ENCODE measurements at regions not wholly inside any gene's neighbourhood (a gene's known extent, or its start where the extent isn't known, plus 50 kb on each side); places are given as distances from the start of the nearest gene placed in this dataset.

DNA sequence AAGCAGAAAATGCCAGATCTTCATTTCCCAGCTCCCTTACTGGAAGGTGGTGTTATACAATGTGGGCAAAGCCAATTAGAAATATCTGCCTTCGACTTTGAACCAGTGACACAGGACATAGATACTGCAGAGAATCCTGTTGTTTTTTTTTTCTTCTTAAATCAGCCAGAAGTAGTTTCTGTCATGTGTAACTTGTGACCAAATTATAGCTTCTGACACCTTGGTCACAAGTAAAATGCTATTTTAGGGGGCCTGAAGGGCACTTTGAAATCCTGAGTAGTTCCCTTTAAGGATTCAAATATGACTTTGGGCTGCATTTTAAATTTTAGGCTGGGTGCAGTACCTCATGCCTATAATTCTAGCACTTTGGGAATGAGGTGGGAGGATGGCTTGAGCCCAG, 89.0 kb upstream of the TLK1 start:
- TF ChIP-seq, protein P1, sequence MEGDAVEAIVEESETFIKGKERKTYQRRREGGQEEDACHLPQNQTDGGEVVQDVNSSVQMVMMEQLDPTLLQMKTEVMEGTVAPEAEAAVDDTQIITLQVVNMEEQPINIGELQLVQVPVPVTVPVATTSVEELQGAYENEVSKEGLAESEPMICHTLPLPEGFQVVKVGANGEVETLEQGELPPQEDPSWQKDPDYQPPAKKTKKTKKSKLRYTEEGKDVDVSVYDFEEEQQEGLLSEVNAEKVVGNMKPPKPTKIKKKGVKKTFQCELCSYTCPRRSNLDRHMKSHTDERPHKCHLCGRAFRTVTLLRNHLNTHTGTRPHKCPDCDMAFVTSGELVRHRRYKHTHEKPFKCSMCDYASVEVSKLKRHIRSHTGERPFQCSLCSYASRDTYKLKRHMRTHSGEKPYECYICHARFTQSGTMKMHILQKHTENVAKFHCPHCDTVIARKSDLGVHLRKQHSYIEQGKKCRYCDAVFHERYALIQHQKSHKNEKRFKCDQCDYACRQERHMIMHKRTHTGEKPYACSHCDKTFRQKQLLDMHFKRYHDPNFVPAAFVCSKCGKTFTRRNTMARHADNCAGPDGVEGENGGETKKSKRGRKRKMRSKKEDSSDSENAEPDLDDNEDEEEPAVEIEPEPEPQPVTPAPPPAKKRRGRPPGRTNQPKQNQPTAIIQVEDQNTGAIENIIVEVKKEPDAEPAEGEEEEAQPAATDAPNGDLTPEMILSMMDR (conservative IDR thresholded peaks at IDR 0.05; ENCODE audit: low read depth, low read length), result no peak
- no peak for TF ChIP-seq EZH2 (IDR thresholded peaks at IDR 0.05; ENCODE audit: borderline replicate concordance, low read depth, low read length, poor library complexity, severe bottlenecking)

Measured in A673 (cell line).